Heart left ventricle (tissue), 13 donors: ENCODE measurements at regions not wholly inside any gene's neighbourhood (a gene's known extent, or its start where the extent isn't known, plus 50 kb on each side); places are given as distances from the start of the nearest gene placed in this dataset.

Experiments
- POLR2A ChIP-seq, 2 donors: fragments of 450-650 bp; IDR thresholded peaks; one replicate each; pipeline ENCODE4 v1.6.1; 2017; ENCODE audit warnings: antibody characterized with exemption in 2 of 2, mild to moderate bottlenecking in 2 of 2, moderate library complexity in 2 of 2
- TF ChIP-seq, protein P1 (sequence below), 12 donors: fragments of 200-600 bp; sonication (generic) in 4 of 12; IDR thresholded peaks; one replicate each; pipeline versions ENCODE4 v1.5.0 to v1.8.0; 2018 to 2022; ENCODE audit warnings: antibody characterized with exemption in 12 of 12, mild to moderate bottlenecking in 5 of 12
- donor health status: ischemic (EF 13 %, LVEDD 7.1; RV severe dilation, severe dysfunction).
- donor health status: DM: no; HTN: yes; CAD: no.
- donor health status: DM: no; HTN: no; CAD: no.
- donor health status: ischemic (EF 25% LVEDD 6.9; RV normal size, moderate dysfunction).
- donor health status: ischemic (EF 25% LVEDD 5.7; RV mildly dilated, moderate dysfunction).
- donor health status: ischemic (EF 35%, LVEDD 5.7; RV mildly dilated, moderate dysfunction).
- donor health status: nonischemic (EF 11% LVEDD 7.7; RV severe dilation, severe dysfunction).
- donor health status: DM: yes; HTN: yes; CAD: no.
- donor health status: PGD.
- donor health status: ischemic (EF 29% LVEDD 5.4; RV normal size, mild dysfunction).
- donor health status: nonischemic (EF 23%, LVEDD 6.1; RV moderate dilation, normal function).

GRCh38 chr9:135271425-135271824, 184.0 kb downstream of the OLFM1 start:
- TF ChIP-seq, protein P1, sequence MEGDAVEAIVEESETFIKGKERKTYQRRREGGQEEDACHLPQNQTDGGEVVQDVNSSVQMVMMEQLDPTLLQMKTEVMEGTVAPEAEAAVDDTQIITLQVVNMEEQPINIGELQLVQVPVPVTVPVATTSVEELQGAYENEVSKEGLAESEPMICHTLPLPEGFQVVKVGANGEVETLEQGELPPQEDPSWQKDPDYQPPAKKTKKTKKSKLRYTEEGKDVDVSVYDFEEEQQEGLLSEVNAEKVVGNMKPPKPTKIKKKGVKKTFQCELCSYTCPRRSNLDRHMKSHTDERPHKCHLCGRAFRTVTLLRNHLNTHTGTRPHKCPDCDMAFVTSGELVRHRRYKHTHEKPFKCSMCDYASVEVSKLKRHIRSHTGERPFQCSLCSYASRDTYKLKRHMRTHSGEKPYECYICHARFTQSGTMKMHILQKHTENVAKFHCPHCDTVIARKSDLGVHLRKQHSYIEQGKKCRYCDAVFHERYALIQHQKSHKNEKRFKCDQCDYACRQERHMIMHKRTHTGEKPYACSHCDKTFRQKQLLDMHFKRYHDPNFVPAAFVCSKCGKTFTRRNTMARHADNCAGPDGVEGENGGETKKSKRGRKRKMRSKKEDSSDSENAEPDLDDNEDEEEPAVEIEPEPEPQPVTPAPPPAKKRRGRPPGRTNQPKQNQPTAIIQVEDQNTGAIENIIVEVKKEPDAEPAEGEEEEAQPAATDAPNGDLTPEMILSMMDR (IDR thresholded peaks at IDR 0.05): no peak
- TF ChIP-seq POLR2A (IDR thresholded peaks at IDR 0.05): no peak
